ENCODE measurements at regions not wholly inside any gene's neighbourhood (a gene's known extent, or its start where the extent isn't known, plus 50 kb on each side); places are given as distances from the start of the nearest gene placed in this dataset.
"Not testable (repeated sequence)": the region's sequence is repeated elsewhere in the genome, so short reads cannot be mapped to it uniquely, and the experiment has no call there.

- no peak for DNase-seq
Measured at GRCh38 chr2:63740943-63741342, 100.8 kb upstream of the UGP2 start.

GRCh38 chr2:63741884-63742579, 99.7 kb upstream of the UGP2 start:
- no peak for DNase-seq

- DNase-seq = no peak
Measured at GRCh38 chr2:63742580-63742976, 99.1 kb upstream of the UGP2 start.

- DNase-seq = no peak
Measured at GRCh38 chr2:63743170-63743981, 98.3 kb upstream of the UGP2 start.

GRCh38 chr2:63743982-63744966, 97.4 kb upstream of the UGP2 start:
- DNase-seq = no peak

- not testable (repeated sequence) for DNase-seq
Measured at GRCh38 chr2:63746548-63746947, 95.1 kb upstream of the UGP2 start.

- DNase-seq = no peak
Measured at GRCh38 chr2:63751901-63752300, 89.8 kb upstream of the UGP2 start.

GRCh38 chr2:63755216-63755615, 86.5 kb upstream of the UGP2 start:
- DNase-seq = no peak

GRCh38 chr2:63755965-63756364, 85.7 kb upstream of the UGP2 start:
- DNase-seq = no peak

GRCh38 chr2:63763391-63763941, 78.2 kb upstream of the UGP2 start:
- DNase-seq = no peak

GRCh38 chr2:63764630-63765029, 77.1 kb upstream of the UGP2 start:
- no peak for DNase-seq

- no peak for DNase-seq
Measured at GRCh38 chr2:63765117-63765516, 76.6 kb upstream of the UGP2 start.

- DNase-seq = no peak
Measured at GRCh38 chr2:63767307-63767706, 74.4 kb upstream of the UGP2 start.

- no peak for DNase-seq
Measured at GRCh38 chr2:63768051-63768450, 73.6 kb upstream of the UGP2 start.

- DNase-seq = no peak
Measured at GRCh38 chr2:63769915-63770314, 71.8 kb upstream of the UGP2 start.

GRCh38 chr2:63772061-63772460, 69.6 kb upstream of the UGP2 start:
- no peak for DNase-seq

- DNase-seq = no peak
Measured at GRCh38 chr2:63775191-63775590, 66.5 kb upstream of the UGP2 start.

- no peak for DNase-seq
Measured at GRCh38 chr2:63776382-63776781, 65.3 kb upstream of the UGP2 start.

- no peak for DNase-seq
Measured at GRCh38 chr2:63777816-63778215, 63.9 kb upstream of the UGP2 start.

GRCh38 chr2:63778391-63778790, 63.3 kb upstream of the UGP2 start:
- DNase-seq = no peak

- no peak for DNase-seq
Measured at GRCh38 chr2:63780518-63781155, 61.1 kb upstream of the UGP2 start.

- no peak for DNase-seq
Measured at GRCh38 chr2:63784461-63784860, 57.2 kb upstream of the UGP2 start.

Data from KG1 (cell line).